ENCODE measurements at regions not wholly inside any gene's neighbourhood (a gene's known extent, or its start where the extent isn't known, plus 50 kb on each side); places are given as distances from the start of the nearest gene placed in this dataset.
A peak's percentile ranks its signal among the peaks of the same experiment; 100 is the strongest.

GRCh38 chr5:4348919-4349318 lies 753.3 kb downstream of the IRX1 start:
- DNase-seq: no peak

DNA sequence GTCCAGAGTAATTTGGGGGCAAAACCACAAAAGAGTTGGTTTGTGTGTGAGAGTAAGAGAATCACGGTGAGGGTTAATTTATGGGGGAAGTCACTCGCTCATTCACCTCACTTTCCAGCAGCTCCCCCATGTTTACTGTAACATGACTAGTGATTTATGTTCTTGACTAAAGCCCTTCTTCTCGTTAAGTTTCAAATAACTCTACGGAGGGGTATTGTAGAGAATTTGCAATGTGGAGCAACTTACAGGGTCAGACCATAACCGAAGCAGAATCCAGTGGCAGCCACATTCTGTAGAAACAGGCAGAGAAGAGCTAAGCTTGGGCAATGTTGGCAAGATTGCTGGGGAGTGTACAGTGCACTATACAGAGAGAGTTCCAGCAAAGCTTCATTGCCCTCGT lies 760.6 kb downstream of the IRX1 start:
- no peak for DNase-seq

- no peak for DNase-seq
Observed at GRCh38 chr5:4359847-4360246, 764.2 kb downstream of the IRX1 start.

DNA sequence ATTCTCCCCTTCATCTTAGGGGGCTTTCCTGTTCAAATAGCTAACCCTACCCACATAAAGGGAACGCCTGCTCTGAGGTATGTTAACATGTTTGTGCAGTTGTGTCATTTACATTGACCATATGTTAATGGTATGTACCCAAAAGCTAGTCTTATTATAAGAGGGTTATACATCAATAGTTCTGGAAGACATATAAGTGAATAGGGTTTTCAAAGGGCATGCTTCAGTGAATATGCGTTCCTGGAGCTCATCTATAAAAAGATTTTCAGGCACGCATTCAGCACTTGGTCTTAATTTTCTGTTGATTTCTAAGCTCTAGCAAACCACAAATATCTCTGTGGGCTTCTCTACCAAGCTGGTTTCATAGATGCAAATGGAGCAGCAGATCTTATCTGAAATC lies 766.1 kb downstream of the IRX1 start:
- no peak for DNase-seq

DNA sequence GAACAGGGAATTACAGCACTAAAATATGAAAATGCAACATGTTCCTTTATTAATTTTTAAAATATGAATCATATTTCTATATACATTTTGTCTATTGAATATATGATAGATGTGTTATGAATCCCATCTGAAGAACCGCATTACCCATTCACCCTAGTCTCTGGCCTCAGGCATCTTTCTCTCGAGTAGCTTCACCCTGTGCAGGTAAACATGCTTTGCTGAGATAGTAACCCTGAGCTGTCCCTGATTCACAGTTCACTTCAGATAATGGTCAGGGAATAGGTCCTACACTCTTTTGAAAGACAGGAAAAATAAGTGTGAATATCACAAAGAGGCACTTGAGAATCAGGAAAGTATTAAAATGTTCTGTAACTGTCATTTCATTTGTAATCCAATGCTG lies 766.8 kb downstream of the IRX1 start:
- DNase-seq: no peak

DNA sequence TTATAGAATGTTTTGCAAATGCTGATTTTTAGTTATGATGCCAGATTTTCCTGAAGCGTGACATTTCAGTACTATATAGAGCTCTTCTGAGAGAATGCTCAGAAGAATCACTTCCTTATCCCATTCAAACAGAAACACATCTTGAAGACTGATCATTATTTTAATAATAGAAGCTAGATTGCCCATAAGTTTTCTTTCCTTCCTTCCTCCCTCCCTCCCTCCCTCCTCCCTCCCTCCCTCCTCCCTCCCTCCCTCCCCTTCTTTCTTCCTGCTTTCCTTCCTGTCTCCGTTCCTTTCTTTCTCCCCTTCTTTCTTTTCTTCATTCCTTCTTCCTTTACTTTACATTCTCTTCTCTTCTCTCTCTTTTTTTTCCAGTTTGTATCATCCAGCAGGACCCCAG lies 767.4 kb downstream of the IRX1 start:
- DNase-seq: no peak

DNA sequence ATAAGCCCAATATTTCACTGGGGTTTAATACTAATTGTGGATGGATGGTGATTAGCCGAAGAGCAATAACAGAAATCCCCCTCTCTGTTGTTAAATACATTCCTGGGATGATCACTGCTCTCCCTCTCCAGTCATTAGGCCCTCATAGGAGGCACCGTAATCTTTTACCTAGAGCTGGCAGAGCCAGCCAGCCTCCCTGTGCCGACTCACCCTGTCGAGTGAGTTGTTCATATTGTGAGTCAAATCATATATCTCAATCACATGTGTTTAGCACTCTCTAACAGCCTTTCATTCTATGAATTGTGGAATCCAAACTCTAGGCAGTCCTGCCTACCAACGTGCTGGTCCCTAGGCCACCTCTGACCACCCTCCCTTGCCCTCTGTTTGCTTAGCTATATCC lies 771.0 kb downstream of the IRX1 start:
- no peak for DNase-seq

DNA sequence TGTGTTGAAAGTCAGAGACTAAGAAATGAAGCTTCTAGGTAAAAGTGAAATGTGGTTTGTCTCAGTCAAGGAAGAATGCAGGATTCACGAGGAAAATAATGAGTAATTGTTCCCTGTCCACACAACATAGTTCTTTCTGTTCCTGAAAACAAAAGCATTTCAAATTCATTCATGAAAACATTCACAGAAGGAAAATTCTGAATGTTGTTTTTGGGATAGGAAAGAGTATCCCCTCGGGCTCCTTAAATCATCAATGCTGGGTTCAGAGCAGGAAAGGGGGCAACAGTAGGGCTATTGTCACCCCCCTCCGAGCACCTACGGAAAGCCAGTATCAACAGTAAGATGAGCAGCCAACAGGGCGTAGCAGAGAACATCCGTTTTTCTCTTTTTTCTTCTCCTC lies 769.9 kb upstream of the ADAMTS16 start:
- DNase-seq: no peak

- DNase-seq: no peak
Observed at GRCh38 chr5:4372481-4372880, 767.6 kb upstream of the ADAMTS16 start.

- DNase-seq: no peak
Observed at GRCh38 chr5:4373051-4373820, 766.9 kb upstream of the ADAMTS16 start.

- no peak for DNase-seq
Observed at GRCh38 chr5:4374866-4375265, 765.3 kb upstream of the ADAMTS16 start.

- peak in 1 of 2 experiments; percentile 4 for DNase-seq
Observed at GRCh38 chr5:4375640-4376039, 764.5 kb upstream of the ADAMTS16 start.

DNA sequence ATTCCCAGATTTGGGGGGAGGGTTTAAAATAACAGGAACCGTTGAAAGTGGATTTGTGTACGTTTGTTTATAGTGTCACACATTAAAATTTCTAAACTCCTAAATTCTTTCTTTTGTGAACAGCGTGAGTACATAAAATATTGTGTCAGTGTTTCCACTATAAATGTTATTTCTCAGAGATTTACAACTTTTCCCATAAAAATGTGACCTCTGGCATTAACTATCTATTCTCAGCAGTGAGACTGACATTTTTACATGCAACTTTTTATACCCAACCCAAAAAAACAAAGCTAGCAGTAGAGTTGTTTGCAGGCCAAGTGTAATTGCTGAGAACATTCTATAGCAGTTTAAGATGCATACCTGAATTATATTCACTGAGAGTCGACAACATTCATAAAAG lies 757.0 kb upstream of the ADAMTS16 start:
- no peak for DNase-seq

- DNase-seq: no peak
Observed at GRCh38 chr5:4383518-4384198, 756.5 kb upstream of the ADAMTS16 start.

DNA sequence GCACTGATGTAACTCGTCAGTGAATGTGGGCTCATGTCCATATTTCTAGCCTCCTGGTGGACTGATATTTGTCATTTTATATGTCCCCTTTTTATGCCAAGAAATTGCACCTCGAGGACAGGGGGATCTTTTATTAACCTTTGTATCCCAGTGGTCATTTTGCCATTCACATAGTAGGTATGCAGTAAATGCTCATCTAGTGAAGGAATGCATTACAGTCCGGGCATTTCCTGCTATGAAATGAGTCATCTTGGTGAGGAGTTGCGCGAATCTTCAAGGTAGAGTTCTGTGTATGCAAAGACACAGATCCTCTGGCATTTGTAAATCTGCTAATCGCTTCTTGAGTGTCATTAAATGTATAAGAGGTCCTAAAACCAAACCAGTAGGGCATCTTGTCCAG lies 755.5 kb upstream of the ADAMTS16 start:
- DNase-seq: no peak

- no peak for DNase-seq
Observed at GRCh38 chr5:4386152-4386551, 754.0 kb upstream of the ADAMTS16 start.

GRCh38 chr5:4387290-4387689 lies 752.8 kb upstream of the ADAMTS16 start:
- no peak for DNase-seq

DNA sequence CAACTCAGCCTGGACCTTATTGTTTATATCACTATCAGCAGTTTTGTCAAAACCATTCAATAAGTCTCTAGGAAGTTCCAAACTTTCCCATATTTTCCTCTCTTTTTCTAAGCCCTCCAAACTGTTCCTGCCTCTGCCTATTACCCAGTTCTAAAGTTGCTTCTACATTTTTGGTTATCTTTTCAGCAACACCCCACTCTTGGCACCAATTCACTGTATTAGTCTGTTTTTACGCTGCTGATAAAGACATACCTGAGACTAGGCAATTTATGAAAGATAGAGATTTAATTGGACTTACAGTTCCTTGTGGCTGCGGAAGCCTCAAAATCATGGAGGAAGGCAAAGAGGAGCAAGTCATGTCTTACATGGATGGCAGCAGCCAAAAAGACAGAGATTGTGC lies 744.4 kb upstream of the ADAMTS16 start:
- DNase-seq: no peak

- DNase-seq: no peak
Observed at GRCh38 chr5:4405614-4406219, 734.4 kb upstream of the ADAMTS16 start.

DNA sequence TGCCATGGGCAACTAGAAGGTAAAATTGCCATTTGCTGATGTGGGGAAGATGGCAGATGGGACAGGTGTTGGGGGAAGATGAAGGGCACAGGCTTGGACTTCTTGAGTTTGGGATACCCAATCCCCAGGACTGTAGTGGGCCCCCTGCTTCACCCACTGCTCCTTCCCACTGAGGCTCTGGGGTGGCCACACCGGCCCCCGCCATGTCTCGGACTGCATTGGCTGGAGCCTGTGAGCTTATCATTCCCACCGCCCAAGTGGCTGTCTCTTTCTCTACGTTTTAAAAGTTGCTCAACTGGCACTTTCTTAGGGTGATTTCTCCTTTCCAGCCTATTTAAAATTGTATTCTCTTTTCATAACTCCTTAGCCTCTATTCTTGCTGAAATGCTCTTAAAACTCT lies 730.0 kb upstream of the ADAMTS16 start:
- DNase-seq: no peak

DNA sequence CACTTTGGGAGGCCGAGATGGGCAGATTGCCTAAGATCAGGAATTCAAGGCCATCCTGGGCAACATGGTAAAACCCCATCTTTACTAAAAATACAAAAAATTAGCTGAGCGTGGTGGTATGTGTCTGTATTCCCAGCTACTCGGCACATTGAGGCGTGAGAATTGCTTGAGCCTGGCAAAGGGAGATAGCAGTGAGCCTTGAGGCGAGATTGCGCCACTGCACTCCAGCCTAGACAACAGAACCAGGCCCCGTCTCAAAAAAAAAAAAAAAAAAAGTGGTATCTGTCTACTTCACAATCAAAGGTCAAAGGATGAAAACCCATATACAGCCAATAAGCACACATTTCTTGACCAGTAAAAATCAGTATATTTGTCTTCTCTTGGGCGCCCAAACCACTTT lies 728.5 kb upstream of the ADAMTS16 start:
- DNase-seq: no peak

GRCh38 chr5:4413996-4414395 lies 726.1 kb upstream of the ADAMTS16 start:
- DNase-seq: no peak

DNA sequence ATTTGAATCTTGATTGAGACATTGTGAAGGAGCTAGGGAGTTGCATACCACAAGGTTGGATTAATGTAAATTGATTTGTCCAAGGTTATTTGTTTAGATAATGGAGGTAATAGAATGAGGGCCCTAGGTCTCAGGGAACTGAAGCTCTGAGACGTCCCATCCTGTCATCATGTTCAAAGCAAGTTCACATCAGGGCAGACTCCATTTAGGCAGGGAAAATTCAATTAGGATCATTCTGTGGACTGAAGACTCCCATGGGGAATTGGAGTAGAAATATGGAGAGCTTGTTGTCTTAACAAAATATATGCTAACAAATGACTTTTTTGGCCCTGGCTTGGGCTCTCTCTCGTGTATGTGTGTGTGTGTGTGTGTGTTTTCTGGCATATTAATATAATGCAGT lies 722.0 kb upstream of the ADAMTS16 start:
- DNase-seq: no peak

- DNase-seq: no peak
Observed at GRCh38 chr5:4419281-4419680, 720.8 kb upstream of the ADAMTS16 start.

Data from SHP77 (cell line).